OCI-LY1 (cell line): ENCODE measurements at regions not wholly inside any gene's neighbourhood (a gene's known extent, or its start where the extent isn't known, plus 50 kb on each side); places are given as distances from the start of the nearest gene placed in this dataset.

Experiments
- CTCF ChIP-seq: fragments of 200-600 bp; sonication (generic), shearing (Covaris generic); IDR thresholded peaks from 2 replicates; pipeline ENCODE4 v1.5.1; 2017; ENCODE audit warnings: mild to moderate bottlenecking, antibody characterized with exemption, low read length, moderate library complexity, mixed read lengths
- EZH2 ChIP-seq: fragments of 200-600 bp; sonication (generic), shearing (Covaris generic); IDR thresholded peaks from 2 replicates; pipeline ENCODE4 v1.8.0; 2017; ENCODE audit warnings: borderline replicate concordance, mixed run types, mild to moderate bottlenecking, antibody characterized with exemption, low read length, moderate library complexity, mixed read lengths

DNA sequence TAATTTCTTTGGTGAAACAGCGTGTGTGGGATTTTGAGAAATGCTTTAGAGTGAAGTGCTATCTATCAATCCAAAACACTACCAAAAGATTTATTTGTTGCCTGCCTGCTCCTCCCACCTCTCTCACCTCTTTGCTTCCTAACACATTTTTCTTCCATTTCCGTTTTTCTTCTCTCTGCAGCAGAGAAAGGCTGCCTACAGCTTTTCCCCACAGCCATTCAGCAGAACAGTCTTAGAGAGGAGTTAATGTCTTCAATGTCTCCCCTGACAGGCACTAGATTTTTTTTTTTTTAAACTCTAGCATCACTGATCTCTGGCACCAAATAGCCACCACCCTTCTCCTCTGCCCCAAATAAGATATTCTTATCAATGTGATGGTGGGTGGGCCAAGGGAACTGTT, 327.8 kb upstream of the MAN1A1 start:
- TF ChIP-seq CTCF, result no peak
- TF ChIP-seq EZH2, result no peak
